IMR-90 (cell line): ENCODE measurements at regions not wholly inside any gene's neighbourhood (a gene's known extent, or its start where the extent isn't known, plus 50 kb on each side); places are given as distances from the start of the nearest gene placed in this dataset.

ENCODE experiments used
- BHLHE40 ChIP-seq: fragments of 150-350 bp; IDR thresholded peaks from 2 replicates; pipeline ENCODE4 v1.6.1; 2016; ENCODE audit warnings: mild to moderate bottlenecking, low read depth, low read length
- CHD1 ChIP-seq: IDR thresholded peaks from 2 replicates; pipeline ENCODE4 v1.6.1; 2012; ENCODE audit warnings: low read depth, low read length, improper control_type of control experiment
- CTCF ChIP-seq: conservative IDR thresholded peaks from 2 replicates; pipeline ENCODE4 v1.5.1; 2012; ENCODE audit warnings: mild to moderate bottlenecking, low read depth, low read length, improper control_type of control experiment
- ELK1 ChIP-seq: fragments of 150-350 bp; IDR thresholded peaks from 2 replicates; pipeline ENCODE4 v1.6.1; 2016; ENCODE audit warnings: low read depth, mild to moderate bottlenecking, low read length, moderate library complexity, borderline replicate concordance
- FOS ChIP-seq: fragments of 150-350 bp; IDR thresholded peaks from 2 replicates; pipeline ENCODE4 v1.6.1; 2016; ENCODE audit warnings: low read depth, low read length
- MAFK ChIP-seq: IDR thresholded peaks from 2 replicates; pipeline ENCODE4 v1.6.1; 2012; ENCODE audit warnings: low read depth, low read length, improper control_type of control experiment
- MAZ ChIP-seq: IDR thresholded peaks from 2 replicates; pipeline ENCODE4 v1.6.1; 2012; ENCODE audit warnings: low read depth, mild to moderate bottlenecking, low read length, improper control_type of control experiment, moderate library complexity, borderline replicate concordance
- POLR2A ChIP-seq: IDR thresholded peaks from 2 replicates; pipeline ENCODE4 v1.6.1; 2012; ENCODE audit warnings: mild to moderate bottlenecking, low read depth, low read length
- RAD21 ChIP-seq: IDR thresholded peaks from 2 replicates; pipeline ENCODE4 v1.6.1; 2012; ENCODE audit warnings: low read length, improper control_type of control experiment
- RFX5 ChIP-seq: IDR thresholded peaks from 2 replicates; pipeline ENCODE4 v1.8.0; 2012; ENCODE audit warnings: low read depth, mild to moderate bottlenecking, low read length, moderate library complexity
- SMC3 ChIP-seq: fragments of 150-350 bp; IDR thresholded peaks from 2 replicates; pipeline ENCODE4 v1.6.1; 2016; ENCODE audit warnings: low read depth, mild to moderate bottlenecking, antibody characterized with exemption, low read length, moderate library complexity
- USF2 ChIP-seq: fragments of 150-350 bp; IDR thresholded peaks from 2 replicates; pipeline ENCODE4 v1.6.1; 2017; ENCODE audit warnings: mild to moderate bottlenecking, antibody characterized with exemption, low read length, low read depth

- TF ChIP-seq CTCF: no peak
- TF ChIP-seq RFX5: no peak
- no peak for TF ChIP-seq POLR2A
- TF ChIP-seq FOS: no peak
- no peak for TF ChIP-seq USF2
- TF ChIP-seq MAFK: no peak
- no peak for TF ChIP-seq RAD21
- no peak for TF ChIP-seq CHD1
- TF ChIP-seq SMC3: no peak
- no peak for TF ChIP-seq ELK1
- no peak for TF ChIP-seq BHLHE40
- no peak for TF ChIP-seq MAZ
Observed at GRCh38 chr10:117617659-117618058, 75.1 kb downstream of the EMX2 start.
